Mammary epithelial cell (primary cell): ENCODE measurements at regions not wholly inside any gene's neighbourhood (a gene's known extent, or its start where the extent isn't known, plus 50 kb on each side); places are given as distances from the start of the nearest gene placed in this dataset.

ENCODE experiments used
- EZH2 ChIP-seq: IDR thresholded peaks from 2 replicates; pipeline ENCODE4 v1.6.1; 2012; ENCODE audit warnings: low read length, inconsistent platforms, borderline replicate concordance
- TF ChIP-seq, protein P1 (sequence below), 2 donors: IDR thresholded peaks in 1 of 2; conservative IDR thresholded peaks in 1 of 2; 2 replicates each; pipeline ENCODE4 v1.5.1; 2011 to 2012; ENCODE audit warnings: inconsistent platforms in 2 of 2, low read length in 2 of 2, mild to moderate bottlenecking in 2 of 2, control low read depth in 1 of 2, low read depth in 1 of 2; ENCODE audit not compliant: insufficient read depth in 1 of 2; ENCODE audit errors: extremely low read depth in 1 of 2

- TF ChIP-seq, protein P1, sequence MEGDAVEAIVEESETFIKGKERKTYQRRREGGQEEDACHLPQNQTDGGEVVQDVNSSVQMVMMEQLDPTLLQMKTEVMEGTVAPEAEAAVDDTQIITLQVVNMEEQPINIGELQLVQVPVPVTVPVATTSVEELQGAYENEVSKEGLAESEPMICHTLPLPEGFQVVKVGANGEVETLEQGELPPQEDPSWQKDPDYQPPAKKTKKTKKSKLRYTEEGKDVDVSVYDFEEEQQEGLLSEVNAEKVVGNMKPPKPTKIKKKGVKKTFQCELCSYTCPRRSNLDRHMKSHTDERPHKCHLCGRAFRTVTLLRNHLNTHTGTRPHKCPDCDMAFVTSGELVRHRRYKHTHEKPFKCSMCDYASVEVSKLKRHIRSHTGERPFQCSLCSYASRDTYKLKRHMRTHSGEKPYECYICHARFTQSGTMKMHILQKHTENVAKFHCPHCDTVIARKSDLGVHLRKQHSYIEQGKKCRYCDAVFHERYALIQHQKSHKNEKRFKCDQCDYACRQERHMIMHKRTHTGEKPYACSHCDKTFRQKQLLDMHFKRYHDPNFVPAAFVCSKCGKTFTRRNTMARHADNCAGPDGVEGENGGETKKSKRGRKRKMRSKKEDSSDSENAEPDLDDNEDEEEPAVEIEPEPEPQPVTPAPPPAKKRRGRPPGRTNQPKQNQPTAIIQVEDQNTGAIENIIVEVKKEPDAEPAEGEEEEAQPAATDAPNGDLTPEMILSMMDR (conservative IDR thresholded peaks at IDR 0.05 in 1 of 2, IDR thresholded peaks at IDR 0.05 in 1 of 2; ENCODE audit: extremely low read depth in 1 of 2, insufficient read depth in 1 of 2, low read depth in 1 of 2, low read length in 2 of 2) = no peak
- TF ChIP-seq EZH2 = no peak
Observed at GRCh38 chr4:130416228-130416627, 1320.3 kb downstream of the C4orf33 start.
